Uterus (tissue), 3 donors: ENCODE measurements at regions not wholly inside any gene's neighbourhood (a gene's known extent, or its start where the extent isn't known, plus 50 kb on each side); places are given as distances from the start of the nearest gene placed in this dataset.

Source experiments
- DNase-seq, 2 donors: peaks; one replicate each; pipeline ENCODE4 v3.0.0-alpha.2; 2019 to 2020
- H3K27ac ChIP-seq, 2 donors: fragments of 200-600 bp; sonication (generic); 1 replicate in 1 of 2; 2 replicates in 1 of 2; pipeline ENCODE4 v1.5.1; 2016 to 2018
- H3K27me3 ChIP-seq, 2 donors: fragments of 200-600 bp; sonication (generic); one replicate each; pipeline ENCODE4 v1.5.1; 2018 to 2019; ENCODE audit warnings: control low read depth in 1 of 2
- H3K36me3 ChIP-seq, 2 donors: fragments of 200-600 bp; sonication (generic); one replicate each; pipeline ENCODE4 v1.5.1; 2019; ENCODE audit warnings: control low read depth in 1 of 2
- H3K4me1 ChIP-seq, 2 donors: fragments of 200-600 bp; sonication (generic); one replicate each; pipeline ENCODE4 v1.5.1; 2018 to 2019; ENCODE audit warnings: control low read depth in 1 of 2
- H3K4me3 ChIP-seq, 2 donors: fragments of 200-600 bp; sonication (generic); 1 replicate in 1 of 2; 2 replicates in 1 of 2; pipeline ENCODE4 v1.5.1; 2018 to 2019; ENCODE audit warnings: mild to moderate bottlenecking in 1 of 2
- H3K9me3 ChIP-seq, 2 donors: fragments of 200-600 bp; sonication (generic); one replicate each; pipeline ENCODE4 v1.5.1; 2019; ENCODE audit warnings: control low read depth in 1 of 2
- CTCF ChIP-seq, 4 experiments: fragments of 200-600 bp in 2 of 4; fragments of 450-650 bp in 2 of 4; sonication (generic) in 2 of 4; IDR thresholded peaks; one replicate each; pipeline ENCODE4 v1.5.1; 2016 to 2019; ENCODE audit warnings: antibody characterized with exemption in 4 of 4, mild to moderate bottlenecking in 2 of 4, moderate library complexity in 1 of 4
- POLR2A ChIP-seq, 2 donors: fragments of 450-650 bp; IDR thresholded peaks; one replicate each; pipeline ENCODE4 v1.6.1; 2016; ENCODE audit warnings: antibody characterized with exemption in 2 of 2, mild to moderate bottlenecking in 1 of 2, moderate library complexity in 1 of 2
- intact Hi-C: fragments of 100-400 bp; cut with DNase I; formaldehyde crosslinking; loops from one replicate; pipeline ENCODE4 v1.15.1; 2023; ENCODE audit warnings: low total_unique reads
- donor health status: DM: yes; HTN: yes; CAD: no.

- intact Hi-C loops = no loop called here
- no peaks in the 10 kb centered on the region for H3K4me1 ChIP-seq
- H3K4me3 ChIP-seq = no peak overlapping the region
- H3K27me3 ChIP-seq = no peaks in the 10 kb centered on the region
- H3K9me3 ChIP-seq = no peaks in the 10 kb centered on the region
- H3K36me3 ChIP-seq = no peaks in the 10 kb centered on the region
- DNase-seq = no peak
- no peak for TF ChIP-seq POLR2A (IDR thresholded peaks at IDR 0.05)
- no peak overlapping the region for H3K27ac ChIP-seq
Measured at GRCh38 chr3:117405359-117405758, 695.8 kb downstream of the TUSC7 start.

GRCh38 chr3:117407317-117407716 lies 697.7 kb downstream of the TUSC7 start:
- H3K9me3 ChIP-seq = no peaks in the 10 kb centered on the region
- H3K4me3 ChIP-seq = no peak overlapping the region
- H3K27ac ChIP-seq = no peak overlapping the region
- no peaks in the 10 kb centered on the region for H3K36me3 ChIP-seq
- no peak for DNase-seq
- H3K4me1 ChIP-seq = no peaks in the 10 kb centered on the region
- no peaks in the 10 kb centered on the region for H3K27me3 ChIP-seq
- intact Hi-C loops = no loop called here
- TF ChIP-seq CTCF (IDR thresholded peaks at IDR 0.05) = no peak
- no peak for TF ChIP-seq POLR2A (IDR thresholded peaks at IDR 0.05)

GRCh38 chr3:117408811-117409210 lies 699.2 kb downstream of the TUSC7 start:
- H3K4me1 ChIP-seq = no peaks in the 10 kb centered on the region
- no peak for DNase-seq
- no peaks in the 10 kb centered on the region for H3K27me3 ChIP-seq
- TF ChIP-seq POLR2A (IDR thresholded peaks at IDR 0.05) (no peak), CTCF (IDR thresholded peaks at IDR 0.05) (no peak)
- no peaks in the 10 kb centered on the region for H3K9me3 ChIP-seq
- no peak overlapping the region for H3K27ac ChIP-seq
- intact Hi-C loops = no loop called here
- no peaks in the 10 kb centered on the region for H3K36me3 ChIP-seq
- H3K4me3 ChIP-seq = no peak overlapping the region

- no peaks in the 10 kb centered on the region for H3K36me3 ChIP-seq
- H3K9me3 ChIP-seq = no peaks in the 10 kb centered on the region
- DNase-seq = no peak
- no peak overlapping the region for H3K4me3 ChIP-seq
- intact Hi-C loops = no loop called here
- no peak for TF ChIP-seq POLR2A (IDR thresholded peaks at IDR 0.05)
- TF ChIP-seq CTCF (IDR thresholded peaks at IDR 0.05) = no peak
- H3K27ac ChIP-seq = no peak overlapping the region
- H3K27me3 ChIP-seq = no peaks in the 10 kb centered on the region
- no peaks in the 10 kb centered on the region for H3K4me1 ChIP-seq
Measured at GRCh38 chr3:117409256-117409655, 699.7 kb downstream of the TUSC7 start.

GRCh38 chr3:117409701-117410459 lies 700.3 kb downstream of the TUSC7 start:
- intact Hi-C loops = no loop called here
- Histone ChIP-seq H3K9me3 (no peaks in the 10 kb centered on the region), H3K4me1 (no peaks in the 10 kb centered on the region), H3K27me3 (no peaks in the 10 kb centered on the region), H3K27ac (no peak overlapping the region), H3K4me3 (no peak overlapping the region), H3K36me3 (no peaks in the 10 kb centered on the region)
- TF ChIP-seq POLR2A (IDR thresholded peaks at IDR 0.05) (no peak), CTCF (IDR thresholded peaks at IDR 0.05) (no peak)
- DNase-seq = no peak
